GM18517 (cell line): ENCODE measurements at regions not wholly inside any gene's neighbourhood (a gene's known extent, or its start where the extent isn't known, plus 50 kb on each side); places are given as distances from the start of the nearest gene placed in this dataset.

Experiments used
- ATAC-seq: cut with Tn5 transposase; IDR thresholded peaks from one replicate; pipeline ENCODE4 v1.9.1; 2021; ENCODE audit warnings: mild to moderate bottlenecking, moderate library complexity; ENCODE audit not compliant: unreplicated experiment

GRCh38 chr7:145928937-145929336 is 187.7 kb upstream of the CNTNAP2 start:
- no peak for ATAC-seq

- ATAC-seq = no peak
These were observed 196.9 kb upstream of the CNTNAP2 start for GRCh38 chr7:145919712-145920111.

DNA sequence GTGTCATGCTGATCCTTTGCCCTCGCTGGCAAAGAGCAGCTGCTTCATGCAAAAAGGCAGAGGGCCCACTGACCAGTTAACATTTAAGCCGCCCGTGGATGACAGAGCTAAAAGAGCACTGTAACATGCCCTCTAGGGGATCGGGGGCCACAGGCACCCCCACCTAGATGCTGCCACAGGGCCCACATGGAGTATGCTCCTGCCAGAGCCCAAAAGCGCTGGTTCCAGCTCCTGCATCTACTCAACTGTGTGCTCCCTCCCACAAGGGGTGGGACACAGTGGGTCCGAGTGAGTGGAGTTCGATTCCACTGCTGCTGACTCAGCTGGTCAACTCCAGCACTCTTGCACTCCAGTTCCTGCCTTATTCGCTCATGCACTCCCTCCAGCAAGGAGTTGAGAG is 199.8 kb upstream of the CNTNAP2 start:
- no peak for ATAC-seq

DNA sequence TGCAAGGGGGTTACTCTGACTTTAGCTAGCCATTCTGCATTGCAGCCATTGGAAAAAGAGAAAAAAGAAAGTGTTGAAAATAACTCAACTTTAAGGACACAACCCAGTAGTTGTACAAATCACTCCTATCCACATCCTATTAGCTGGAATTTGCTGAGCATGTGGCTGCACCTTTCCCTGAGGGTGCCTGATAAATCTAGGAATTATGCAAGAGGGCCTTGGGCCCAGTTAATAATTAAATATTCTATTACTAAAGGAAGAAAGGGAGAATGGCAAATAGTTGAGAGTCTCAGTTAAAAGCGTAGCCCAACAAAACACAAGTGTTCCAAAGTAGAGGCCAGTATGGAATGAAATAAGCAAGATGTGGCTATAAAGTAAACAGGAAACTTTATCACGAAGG is 200.9 kb upstream of the CNTNAP2 start:
- no peak for ATAC-seq

GRCh38 chr7:145909991-145910513 is 206.5 kb upstream of the CNTNAP2 start:
- peak; percentile 87 for ATAC-seq

GRCh38 chr7:145903658-145904057 is 212.9 kb upstream of the CNTNAP2 start:
- no peak for ATAC-seq

- ATAC-seq = no peak
These were observed 214.5 kb upstream of the CNTNAP2 start for GRCh38 chr7:145902123-145902522.

DNA sequence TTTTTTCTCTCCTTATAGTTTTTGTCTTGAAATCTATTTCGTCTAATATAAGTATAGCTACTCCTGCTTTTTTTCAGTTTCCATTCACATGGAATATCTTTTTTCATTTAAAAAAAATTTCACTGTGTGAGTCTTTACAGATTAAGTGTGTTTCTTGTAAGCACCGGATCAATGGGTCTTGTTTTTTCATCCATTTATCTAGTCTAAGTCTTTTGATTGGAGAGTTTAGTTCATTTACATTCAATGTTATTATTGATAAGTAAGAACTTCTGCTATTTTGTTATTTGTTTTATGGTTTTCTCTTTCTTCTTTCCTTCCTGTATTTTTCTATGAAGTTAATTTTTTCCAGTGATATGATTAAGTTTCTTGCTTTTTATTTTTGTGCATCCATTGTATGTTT is 216.7 kb upstream of the CNTNAP2 start:
- ATAC-seq = no peak

DNA sequence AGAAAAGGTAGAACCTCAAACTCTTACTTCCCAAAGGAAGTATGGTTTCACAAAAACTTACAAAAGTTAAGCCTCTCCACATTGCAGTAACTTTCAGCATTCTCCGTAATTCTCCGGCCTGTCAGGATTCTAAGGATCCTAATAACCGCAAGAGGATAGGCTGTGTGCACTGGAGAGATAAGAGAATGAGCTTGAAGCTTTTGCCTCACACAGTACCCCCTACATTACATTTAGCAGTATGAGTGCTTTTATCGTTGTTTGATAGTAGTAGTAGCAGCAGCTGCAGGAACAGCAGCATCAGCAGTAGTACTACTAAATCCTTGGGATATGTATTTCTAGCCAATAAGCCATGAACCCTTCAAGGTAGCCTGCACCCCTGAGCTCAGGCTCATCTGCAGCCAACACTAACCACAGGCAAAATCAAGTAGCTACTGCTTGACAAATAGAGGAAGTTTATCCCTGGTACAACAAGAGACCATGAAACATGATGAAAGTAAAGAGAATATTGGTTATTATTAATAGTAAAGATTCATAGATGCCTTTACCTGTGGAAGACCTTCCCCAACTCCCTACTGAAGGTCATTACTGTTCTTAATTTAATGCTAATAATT is 222.6 kb upstream of the CNTNAP2 start:
- no peak for ATAC-seq

- no peak for ATAC-seq
These were observed 231.7 kb upstream of the CNTNAP2 start for GRCh38 chr7:145884716-145885514.

GRCh38 chr7:145876376-145876775 is 240.2 kb upstream of the CNTNAP2 start:
- no peak for ATAC-seq

DNA sequence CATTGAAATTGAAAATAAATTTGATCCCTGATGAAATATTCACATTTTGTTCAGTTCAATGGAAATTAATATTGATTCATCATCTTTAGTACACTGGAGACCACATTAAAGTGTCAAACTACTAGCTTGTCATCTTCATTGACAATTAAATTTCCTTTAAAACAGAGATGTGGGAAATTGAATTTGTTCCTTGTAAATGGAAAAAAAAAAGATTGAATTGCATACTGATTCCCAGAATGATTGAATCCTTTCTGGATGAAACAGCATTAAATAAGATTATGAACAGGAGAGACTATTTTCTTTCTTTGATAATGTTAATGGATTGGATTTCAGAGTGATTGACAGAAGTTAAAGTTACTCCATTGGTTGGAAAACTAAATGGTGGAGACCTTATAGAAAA is 241.3 kb upstream of the CNTNAP2 start:
- ATAC-seq = no peak

DNA sequence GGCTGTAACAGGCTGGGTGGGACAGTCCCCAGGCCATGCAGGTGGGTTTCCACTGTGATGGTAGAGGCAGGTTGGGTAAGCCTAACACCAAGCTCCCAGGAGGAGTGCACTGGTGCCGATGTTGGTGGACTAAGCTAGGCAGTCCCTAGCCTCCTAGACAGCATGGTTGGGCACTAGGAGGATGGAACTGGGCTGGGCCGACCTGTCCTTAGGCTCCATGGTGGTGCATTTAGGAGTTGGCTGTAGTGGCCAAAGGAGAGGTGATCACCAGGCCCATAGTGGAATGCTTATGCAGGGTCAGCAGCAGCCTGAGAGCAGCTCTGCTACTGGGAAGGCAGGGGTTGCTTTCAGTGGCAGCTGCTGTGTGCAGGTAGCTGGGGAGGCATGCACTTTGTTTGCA is 247.7 kb upstream of the CNTNAP2 start:
- ATAC-seq = no peak

DNA sequence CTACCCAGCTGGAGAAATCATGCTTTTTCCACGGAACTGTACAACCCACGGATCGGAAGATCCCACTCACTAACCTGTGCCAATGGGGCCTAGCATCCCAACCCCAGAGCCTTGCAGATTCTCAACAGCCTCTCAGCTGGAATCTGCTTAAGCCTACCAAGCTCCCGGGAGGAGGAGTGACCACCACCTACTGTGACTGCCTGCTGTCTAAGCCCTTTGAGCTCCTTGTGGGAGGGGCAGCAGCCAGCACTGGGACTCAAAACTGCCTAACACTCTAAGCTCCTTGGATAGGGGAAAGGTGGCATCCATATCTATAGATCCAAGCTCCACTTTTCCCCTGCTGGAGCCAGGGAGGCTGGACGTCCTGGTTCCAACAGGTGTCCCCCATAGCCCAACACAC is 254.4 kb upstream of the CNTNAP2 start:
- no peak for ATAC-seq

- no peak for ATAC-seq
These were observed 255.8 kb upstream of the CNTNAP2 start for GRCh38 chr7:145860809-145861208.

- ATAC-seq = no peak
These were observed 266.0 kb upstream of the CNTNAP2 start for GRCh38 chr7:145850636-145851035.

DNA sequence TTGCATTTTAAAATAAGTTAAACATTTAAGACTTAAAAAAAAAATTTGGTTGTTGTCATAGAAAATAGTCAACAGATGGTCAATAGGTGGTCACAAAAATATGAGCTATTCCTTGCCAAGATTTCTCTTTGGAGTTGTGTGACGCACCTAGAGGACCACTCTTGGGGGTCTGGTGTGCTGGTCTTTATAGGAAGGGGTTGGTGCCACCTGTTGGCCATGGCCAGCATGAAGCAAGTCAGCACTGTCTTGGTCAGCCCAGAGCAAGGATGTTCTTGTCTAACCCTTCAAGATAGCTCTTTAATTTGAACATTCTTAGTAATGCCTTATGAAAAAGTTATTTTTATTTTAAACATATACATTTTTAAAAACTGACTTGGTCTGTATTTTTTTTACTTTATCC is 267.9 kb upstream of the CNTNAP2 start:
- no peak for ATAC-seq

DNA sequence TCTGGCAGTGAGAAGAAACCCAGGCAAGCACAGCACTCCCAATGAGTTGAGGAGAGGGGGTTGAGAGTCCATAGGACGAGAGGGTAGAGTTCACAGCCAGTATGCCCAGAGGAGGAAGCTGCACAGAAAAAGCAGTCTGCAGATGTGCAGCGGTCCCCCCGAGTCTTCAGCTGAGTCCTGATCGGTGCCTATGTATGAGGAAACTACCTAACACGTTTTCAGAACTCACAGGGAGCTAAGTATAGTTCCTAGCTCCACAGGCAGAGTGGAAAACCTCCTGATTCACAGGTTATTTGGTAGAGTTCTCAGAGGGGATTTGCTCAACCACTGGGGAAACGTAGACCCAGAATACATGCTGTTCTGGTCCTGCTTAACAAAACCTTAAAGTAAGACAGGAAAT is 271.3 kb upstream of the CNTNAP2 start:
- ATAC-seq = no peak

DNA sequence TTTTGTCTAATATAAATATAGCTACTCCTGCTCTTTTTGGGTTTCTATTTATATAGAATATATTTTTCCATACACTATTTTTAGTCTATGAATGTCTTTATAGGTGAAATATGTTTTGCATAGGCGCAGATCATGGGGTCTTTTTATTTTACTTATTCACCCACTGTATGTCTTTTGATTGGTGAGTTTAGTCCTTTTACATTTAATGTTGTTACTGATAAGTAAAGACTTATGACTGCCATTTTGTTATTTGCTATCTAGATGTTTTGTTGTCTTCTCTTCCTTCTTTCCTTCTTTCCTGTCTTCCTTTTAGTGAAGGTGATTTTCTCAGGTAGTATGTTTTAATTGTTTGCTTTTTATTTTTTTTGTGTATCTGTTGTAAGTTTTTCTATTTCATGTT is 276.8 kb upstream of the CNTNAP2 start:
- ATAC-seq = no peak

- ATAC-seq = no peak
These were observed 284.9 kb upstream of the CNTNAP2 start for GRCh38 chr7:145831616-145832206.

DNA sequence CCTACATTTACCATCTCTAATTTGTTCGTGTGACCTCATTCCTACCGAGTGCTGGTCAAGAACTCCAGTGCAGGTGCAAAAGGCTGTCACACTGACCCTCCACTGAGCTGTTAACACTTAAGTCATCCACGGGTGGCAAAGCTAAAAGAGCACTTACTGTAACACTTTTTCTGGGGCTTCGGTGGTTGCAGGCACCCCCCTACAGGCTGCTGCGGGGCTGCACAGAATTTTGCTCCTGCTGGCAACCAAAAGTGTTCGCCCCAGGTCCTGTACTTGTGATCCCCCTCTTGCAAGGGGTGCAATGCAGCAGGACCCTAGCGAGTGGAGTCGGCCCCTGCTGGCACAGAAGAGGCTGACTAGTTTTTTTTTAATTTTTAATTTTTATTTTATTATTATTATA is 298.9 kb upstream of the CNTNAP2 start:
- no peak for ATAC-seq

- no peak for ATAC-seq
These were observed 304.4 kb upstream of the CNTNAP2 start for GRCh38 chr7:145812218-145812617.
